MM.1S (cell line): ENCODE measurements at regions not wholly inside any gene's neighbourhood (a gene's known extent, or its start where the extent isn't known, plus 50 kb on each side); places are given as distances from the start of the nearest gene placed in this dataset.

ENCODE experiments used
- DNase-seq: peaks from one replicate; pipeline ENCODE4 v3.0.0-alpha.2; 2015
- H2AFZ ChIP-seq: fragments of 300-600 bp; sonication (generic); 2 replicates; pipeline ENCODE4 v1.6.0; 2016; ENCODE audit warnings: antibody characterized with exemption, low read length
- H3F3A ChIP-seq: fragments of 300-600 bp; sonication (generic); 2 replicates; pipeline ENCODE4 v1.6.1; 2016; ENCODE audit warnings: mild to moderate bottlenecking, antibody characterized with exemption, low read length, moderate library complexity, mixed read lengths; ENCODE audit not compliant: insufficient read depth
- H3K27ac ChIP-seq: fragments of 300-600 bp; sonication (generic); 2 replicates; pipeline ENCODE4 v1.5.1; 2016; ENCODE audit warnings: mild to moderate bottlenecking, low read length
- H3K27me3 ChIP-seq: fragments of 300-600 bp; sonication (generic); replicated peaks from 2 replicates; pipeline ENCODE4 v1.6.0; 2016; ENCODE audit warnings: low read length; ENCODE audit not compliant: insufficient read depth
- H3K36me3 ChIP-seq: fragments of 300-600 bp; sonication (generic); replicated peaks from 2 replicates; pipeline ENCODE4 v1.6.1; 2016; ENCODE audit warnings: mild to moderate bottlenecking, low read length, mixed read lengths; ENCODE audit not compliant: insufficient read depth
- H3K4me1 ChIP-seq: fragments of 300-600 bp; sonication (generic); 2 replicates; pipeline ENCODE4 v1.6.1; 2016; ENCODE audit warnings: low read length, mixed read lengths
- H3K4me2 ChIP-seq: fragments of 300-600 bp; sonication (generic); 2 replicates; pipeline ENCODE4 v1.6.0; 2016; ENCODE audit warnings: low read depth, low read length
- H3K4me3 ChIP-seq: fragments of 300-600 bp; sonication (generic); 2 replicates; pipeline ENCODE4 v1.5.1; 2016; ENCODE audit warnings: low read length, mixed read lengths
- H3K79me2 ChIP-seq: fragments of 300-600 bp; sonication (generic); 2 replicates; pipeline ENCODE4 v1.6.1; 2016; ENCODE audit warnings: mixed run types, low read length, mixed read lengths
- H3K9ac ChIP-seq: fragments of 300-600 bp; sonication (generic); 2 replicates; pipeline ENCODE4 v1.6.1; 2016; ENCODE audit warnings: low read length, mixed read lengths
- H3K9me2 ChIP-seq: fragments of 300-600 bp; sonication (generic); replicated peaks from 2 replicates; pipeline ENCODE4 v1.6.1; 2016; ENCODE audit warnings: mild to moderate bottlenecking, low read length, mixed read lengths; ENCODE audit not compliant: insufficient read depth
- H3K9me3 ChIP-seq: fragments of 300-600 bp; sonication (generic); replicated peaks from 2 replicates; pipeline ENCODE4 v1.6.1; 2016; ENCODE audit warnings: mild to moderate bottlenecking, low read length, mixed read lengths; ENCODE audit not compliant: insufficient read depth
- H4K20me1 ChIP-seq: fragments of 300-600 bp; sonication (generic); 2 replicates; pipeline ENCODE4 v1.6.1; 2016; ENCODE audit warnings: mild to moderate bottlenecking, low read length, moderate library complexity, mixed read lengths; ENCODE audit not compliant: insufficient read depth
- CTCF ChIP-seq: fragments of 300-600 bp; sonication (generic); IDR thresholded peaks from 2 replicates; pipeline ENCODE4 v1.5.1; 2016; ENCODE audit warnings: antibody characterized with exemption, low read length, mixed read lengths
- EZH2 ChIP-seq: fragments of 300-600 bp; sonication (generic); optimal IDR thresholded peaks from 2 replicates; pipeline ENCODE3; 2017; ENCODE audit warnings: low read depth, mild to moderate bottlenecking, antibody characterized with exemption, low read length, mixed read lengths
- EZH2phosphoT487 ChIP-seq: fragments of 300-600 bp; sonication (generic); IDR thresholded peaks from 2 replicates; pipeline ENCODE4 v1.6.1; 2018; ENCODE audit warnings: antibody characterized with exemption, low read length

GRCh38 chr3:67737140-67737539 lies 82.7 kb upstream of the SUCLG2 start:
- TF ChIP-seq EZH2phosphoT487 = no peak
- no peak for TF ChIP-seq EZH2
- TF ChIP-seq CTCF = no peak

GRCh38 chr3:67733269-67733950 lies 79.0 kb upstream of the SUCLG2 start:
- H3K9ac ChIP-seq = no peak overlapping the region
- no peak for DNase-seq
- H3F3A ChIP-seq = no peaks in the 10 kb centered on the region
- TF ChIP-seq EZH2phosphoT487 (no peak), CTCF (no peak), EZH2 (no peak)
- H3K4me3 ChIP-seq = no peak overlapping the region
- H3K79me2 ChIP-seq = no peaks in the 10 kb centered on the region
- no peak overlapping the region for H3K4me2 ChIP-seq
- H3K27ac ChIP-seq = no peak overlapping the region
- H3K36me3 ChIP-seq = no peaks in the 10 kb centered on the region
- no peaks in the 10 kb centered on the region for H3K27me3 ChIP-seq
- H3K9me2 ChIP-seq = no peaks in the 10 kb centered on the region
- no peaks in the 10 kb centered on the region for H3K4me1 ChIP-seq
- no peaks in the 10 kb centered on the region for H4K20me1 ChIP-seq
- H3K9me3 ChIP-seq = no peaks in the 10 kb centered on the region
- no peak overlapping the region for H2AFZ ChIP-seq

More at GRCh38 chr3:67737140-67737539, 82.7 kb upstream of the SUCLG2 start:
- no peaks in the 10 kb centered on the region for H3K9me2 ChIP-seq
- no peak overlapping the region for H3K4me3 ChIP-seq
- no peaks in the 10 kb centered on the region for H3F3A ChIP-seq
- no peak overlapping the region for H3K9ac ChIP-seq
- no peak overlapping the region for H3K27ac ChIP-seq
- no peak overlapping the region for H3K4me2 ChIP-seq
- H3K79me2 ChIP-seq = no peaks in the 10 kb centered on the region
- H2AFZ ChIP-seq = no peak overlapping the region
- no peaks in the 10 kb centered on the region for H4K20me1 ChIP-seq
- no peaks in the 10 kb centered on the region for H3K4me1 ChIP-seq
- H3K36me3 ChIP-seq = no peaks in the 10 kb centered on the region
- DNase-seq = no peak
- H3K9me3 ChIP-seq = no peaks in the 10 kb centered on the region
- no peaks in the 10 kb centered on the region for H3K27me3 ChIP-seq

GRCh38 chr3:67724434-67724833 lies 70.0 kb upstream of the SUCLG2 start:
- no peaks in the 10 kb centered on the region for H3F3A ChIP-seq
- H3K4me3 ChIP-seq = no peak overlapping the region
- H3K79me2 ChIP-seq = no peaks in the 10 kb centered on the region
- no peak for DNase-seq
- H3K9me3 ChIP-seq = no peaks in the 10 kb centered on the region
- no peaks in the 10 kb centered on the region for H3K9me2 ChIP-seq
- no peak overlapping the region for H3K9ac ChIP-seq
- H3K27ac ChIP-seq = no peak overlapping the region
- no peak overlapping the region for H3K4me2 ChIP-seq
- no peaks in the 10 kb centered on the region; the same call in 1 of the 2 replicates for H3K36me3 ChIP-seq
- no peaks in the 10 kb centered on the region for H3K4me1 ChIP-seq
- no peaks in the 10 kb centered on the region for H4K20me1 ChIP-seq
- H3K27me3 ChIP-seq = no peaks in the 10 kb centered on the region
- TF ChIP-seq EZH2phosphoT487 (no peak), EZH2 (no peak), CTCF (no peak)
- H2AFZ ChIP-seq = no peak overlapping the region
